Heart right ventricle (tissue), 16 donors: ENCODE measurements at regions not wholly inside any gene's neighbourhood (a gene's known extent, or its start where the extent isn't known, plus 50 kb on each side); places are given as distances from the start of the nearest gene placed in this dataset.

Source experiments
- ATAC-seq, 8 donors: fragments of 200-7000 bp; cut with Tn5 transposase; one replicate each; pipeline ENCODE4 v1.9.1; 2020; ENCODE audit warnings: mild to moderate bottlenecking in 8 of 8, moderate library complexity in 8 of 8, moderate number of reproducible peaks in 1 of 8
- DNase-seq, 2 donors: peaks; one replicate each; pipeline ENCODE4 v3.0.0-alpha.2; 2020
- H3K27ac ChIP-seq, 10 donors: fragments of 200-600 bp; sonication (generic) in 2 of 10; one replicate each; pipeline versions ENCODE4 v1.5.0 to v1.8.0; 2020 to 2022; ENCODE audit warnings: mild to moderate bottlenecking in 3 of 10
- H3K27me3 ChIP-seq, 7 donors: fragments of 200-600 bp; one replicate each; pipeline ENCODE4 v1.8.0; 2021 to 2022; ENCODE audit warnings: mild to moderate bottlenecking in 2 of 7
- H3K36me3 ChIP-seq, 9 donors: fragments of 200-600 bp; sonication (generic) in 1 of 9; one replicate each; pipeline versions ENCODE4 v1.5.0 to v1.8.0; 2020 to 2022; ENCODE audit warnings: mild to moderate bottlenecking in 2 of 9
- H3K4me1 ChIP-seq, 9 donors: fragments of 200-600 bp; sonication (generic) in 1 of 9; one replicate each; pipeline versions ENCODE4 v1.5.0 to v1.8.0; 2020 to 2022; ENCODE audit warnings: mild to moderate bottlenecking in 4 of 9
- H3K4me3 ChIP-seq, 10 donors: fragments of 200-600 bp; sonication (generic) in 2 of 10; one replicate each; pipeline versions ENCODE4 v1.5.0 to v1.8.0; 2020 to 2022; ENCODE audit warnings: mild to moderate bottlenecking in 7 of 10, moderate library complexity in 2 of 10
- H3K9me3 ChIP-seq, 11 donors: fragments of 200-600 bp in 10 of 11; sonication (generic) in 2 of 11; one replicate each; pipeline versions ENCODE4 v1.5.0 to v1.8.0; 2013 to 2022; ENCODE audit warnings: mild to moderate bottlenecking in 2 of 11, control low read depth in 1 of 11, moderate library complexity in 1 of 11
- WGBS, 2 donors: extraction: QIAGEN DNeasy Blood & Tissue Kit; methylation state at CpG; one replicate each; pipeline ENCODE4 v1.1.7; 2013; ENCODE audit warnings: inconsistent platforms in 1 of 2; 5-methylcytosine and 5-hydroxymethylcytosine counted together
- intact Hi-C, 10 donors: fragments of 100-400 bp; cut with DNase I; formaldehyde crosslinking; loops; one replicate each; pipeline versions ENCODE4 v1.11.1 to v1.14.2; 2022
- TF ChIP-seq, protein P1 (sequence below), 9 donors: fragments of 200-600 bp; sonication (generic) in 2 of 9; IDR thresholded peaks; one replicate each; pipeline versions ENCODE4 v1.5.0 to v1.8.0; 2021 to 2022; ENCODE audit warnings: antibody characterized with exemption in 9 of 9, mild to moderate bottlenecking in 5 of 9, moderate library complexity in 1 of 9
- donor health status: Arrhythmogenic right ventricular cardiomyopathy.
- donor health status: ischemic (EF 13 %, LVEDD 7.1; RV severe dilation, severe dysfunction).
- donor health status: healthy with polysubstance abuse.
- donor health status: DM: no; HTN: yes; CAD: no.
- donor health status: DM: no; HTN: no; CAD: no.
- donor health status: ischemic (EF 25% LVEDD 6.9; RV normal size, moderate dysfunction).
- donor health status: ischemic (EF 25% LVEDD 5.7; RV mildly dilated, moderate dysfunction).
- donor health status: healthy.
- donor health status: DM: yes; HTN: yes; CAD: no.
- donor health status: Ischemic cardiomyopathy.
- donor health status: ischemic (EF 35%, LVEDD 5.7; RV mildly dilated, moderate dysfunction).
- donor health status: nonischemic (EF 11% LVEDD 7.7; RV severe dilation, severe dysfunction).
- donor health status: DM: yes; HTN: yes; CAD: no.
- donor health status: PGD.
- donor health status: ischemic (EF 29% LVEDD 5.4; RV normal size, mild dysfunction).
- donor health status: nonischemic (EF 23%, LVEDD 6.1; RV moderate dilation, normal function).

DNA sequence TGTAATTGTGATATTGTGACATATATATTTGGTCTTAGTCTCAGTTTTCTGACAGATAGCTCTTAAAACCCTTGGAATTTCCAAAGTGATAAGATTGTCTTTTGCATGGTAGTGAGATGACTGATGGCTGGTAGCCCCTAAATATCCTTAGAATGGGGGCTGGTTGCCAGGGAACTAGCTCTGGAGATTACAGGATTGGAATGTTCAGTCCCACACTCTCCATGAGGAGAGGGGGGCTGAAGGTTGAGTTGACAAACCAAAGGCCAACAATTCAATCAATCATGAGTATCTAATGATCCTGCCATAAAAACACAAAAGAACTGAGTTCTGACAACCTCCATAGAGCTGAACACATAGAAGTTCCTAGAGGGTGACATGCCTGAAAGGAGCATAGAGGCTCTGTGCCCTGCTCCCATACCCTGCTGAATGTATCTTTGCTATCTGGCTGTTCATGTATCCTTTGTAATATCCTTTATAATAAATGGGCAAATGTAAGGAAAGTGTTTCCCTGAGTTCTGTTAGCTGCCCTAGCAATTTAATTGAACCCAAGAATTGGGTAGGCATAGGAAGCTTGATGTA, 1680.3 kb upstream of the PIK3C3 start:
- DNase-seq (no peak), ATAC-seq (no peak)
- TF ChIP-seq, protein P1, sequence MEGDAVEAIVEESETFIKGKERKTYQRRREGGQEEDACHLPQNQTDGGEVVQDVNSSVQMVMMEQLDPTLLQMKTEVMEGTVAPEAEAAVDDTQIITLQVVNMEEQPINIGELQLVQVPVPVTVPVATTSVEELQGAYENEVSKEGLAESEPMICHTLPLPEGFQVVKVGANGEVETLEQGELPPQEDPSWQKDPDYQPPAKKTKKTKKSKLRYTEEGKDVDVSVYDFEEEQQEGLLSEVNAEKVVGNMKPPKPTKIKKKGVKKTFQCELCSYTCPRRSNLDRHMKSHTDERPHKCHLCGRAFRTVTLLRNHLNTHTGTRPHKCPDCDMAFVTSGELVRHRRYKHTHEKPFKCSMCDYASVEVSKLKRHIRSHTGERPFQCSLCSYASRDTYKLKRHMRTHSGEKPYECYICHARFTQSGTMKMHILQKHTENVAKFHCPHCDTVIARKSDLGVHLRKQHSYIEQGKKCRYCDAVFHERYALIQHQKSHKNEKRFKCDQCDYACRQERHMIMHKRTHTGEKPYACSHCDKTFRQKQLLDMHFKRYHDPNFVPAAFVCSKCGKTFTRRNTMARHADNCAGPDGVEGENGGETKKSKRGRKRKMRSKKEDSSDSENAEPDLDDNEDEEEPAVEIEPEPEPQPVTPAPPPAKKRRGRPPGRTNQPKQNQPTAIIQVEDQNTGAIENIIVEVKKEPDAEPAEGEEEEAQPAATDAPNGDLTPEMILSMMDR (IDR thresholded peaks at IDR 0.05) = no peak
- H3K4me1 ChIP-seq = no peaks in the 10 kb centered on the region
- H3K9me3 ChIP-seq = no peaks in the 10 kb centered on the region
- intact Hi-C loops = no loop called here
- H3K27me3 ChIP-seq = no peaks in the 10 kb centered on the region
- no peaks in the 10 kb centered on the region for H3K36me3 ChIP-seq
- no peak overlapping the region for H3K27ac ChIP-seq
- H3K4me3 ChIP-seq = no peak overlapping the region

DNA sequence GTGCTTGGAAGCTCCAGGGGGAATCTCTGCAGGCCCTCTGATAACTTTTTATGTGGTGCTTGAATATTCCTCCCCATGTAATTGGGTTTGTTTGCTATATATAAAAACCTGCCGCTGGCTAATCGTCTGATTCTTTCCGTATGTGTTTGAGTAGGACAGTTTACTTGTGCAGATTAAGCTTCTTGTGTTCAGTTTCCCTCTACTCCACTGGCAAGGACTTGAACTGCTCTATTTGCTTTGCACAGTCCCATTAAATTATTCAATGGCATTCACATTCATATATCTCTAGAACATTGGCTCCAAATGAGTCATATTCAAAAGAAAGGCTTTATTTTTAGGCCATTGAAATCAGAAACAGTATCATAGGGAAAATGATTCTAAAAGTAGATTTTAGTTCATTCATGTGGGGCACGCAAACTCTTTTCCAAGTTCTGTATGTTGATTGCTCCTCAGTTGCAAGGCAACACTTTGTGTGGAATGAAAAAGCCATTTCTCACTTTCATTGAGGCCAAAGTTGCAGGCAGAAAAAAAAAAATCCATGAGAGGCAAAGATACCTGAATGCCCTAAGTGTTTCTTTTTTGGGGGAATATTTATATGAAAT, 1682.3 kb upstream of the PIK3C3 start:
- intact Hi-C loops = no loop called here
- TF ChIP-seq, protein P1 (IDR thresholded peaks at IDR 0.05) = no peak
- H3K27me3 ChIP-seq = no peaks in the 10 kb centered on the region

GRCh38 chr18:40259115-40259835, 1695.8 kb upstream of the PIK3C3 start:
- DNase-seq (no peak), ATAC-seq (no peak)
- no peaks in the 10 kb centered on the region for H3K27me3 ChIP-seq
- peaks cover 0 to 11% (median 0%) of the 10 kb centered on the region in 11 donors for H3K9me3 ChIP-seq
- intact Hi-C loops = no loop called here
- 65 to 68% methylated on average over 6 of the region's 6 CpGs for WGBS, 2 donors
- H3K4me1 ChIP-seq = no peaks in the 10 kb centered on the region
- H3K27ac ChIP-seq = no peak overlapping the region
- TF ChIP-seq, protein P1 (IDR thresholded peaks at IDR 0.05) = no peak
- H3K4me3 ChIP-seq = no peak overlapping the region
- H3K36me3 ChIP-seq = no peaks in the 10 kb centered on the region

More for the DNA sequence above, 1682.3 kb upstream of the PIK3C3 start:
- no peak overlapping the region for H3K27ac ChIP-seq
- DNase-seq (no peak), ATAC-seq (no peak)
- no peak overlapping the region for H3K4me3 ChIP-seq
- H3K36me3 ChIP-seq = no peaks in the 10 kb centered on the region
- H3K4me1 ChIP-seq = no peaks in the 10 kb centered on the region
- H3K9me3 ChIP-seq = no peaks in the 10 kb centered on the region
- WGBS, 2 donors = 44 to 50% methylated on average over 4 of the region's 4 CpGs

DNA sequence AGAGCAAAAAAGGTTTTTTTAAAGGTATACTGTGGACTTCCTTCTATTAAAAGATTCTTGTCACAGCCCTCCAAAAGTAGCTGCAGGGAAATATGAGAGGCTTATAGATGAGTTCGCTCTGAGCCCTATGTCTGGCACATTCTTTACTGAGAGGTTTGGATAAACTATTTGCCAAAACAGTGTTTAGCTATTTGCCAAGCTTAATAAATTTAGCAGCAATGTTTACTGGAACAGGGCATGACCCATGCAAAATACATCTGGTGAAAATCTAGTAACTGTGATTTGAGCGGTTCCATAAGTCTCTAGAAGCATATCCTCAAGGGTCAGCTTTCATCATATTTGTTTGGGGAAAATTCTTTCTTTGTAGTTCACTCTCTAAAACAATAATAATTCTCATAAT, 1696.7 kb upstream of the PIK3C3 start:
- Histone ChIP-seq H3K36me3 (no peaks in the 10 kb centered on the region), H3K27me3 (no peaks in the 10 kb centered on the region), H3K9me3 (peaks cover 0 to 6% (median 0%) of the 10 kb centered on the region in 11 donors), H3K4me1 (no peaks in the 10 kb centered on the region), H3K27ac (no peak overlapping the region), H3K4me3 (no peak overlapping the region)
- no peak for ATAC-seq
- DNase-seq = no peak
- TF ChIP-seq, protein P1 (IDR thresholded peaks at IDR 0.05) = no peak
- WGBS, 2 donors = 45 to 53% methylated on average over 2 of the region's 2 CpGs
- intact Hi-C loops = no loop called here
